ENCODE measurements at regions not wholly inside any gene's neighbourhood (a gene's known extent, or its start where the extent isn't known, plus 50 kb on each side); places are given as distances from the start of the nearest gene placed in this dataset.

DNA sequence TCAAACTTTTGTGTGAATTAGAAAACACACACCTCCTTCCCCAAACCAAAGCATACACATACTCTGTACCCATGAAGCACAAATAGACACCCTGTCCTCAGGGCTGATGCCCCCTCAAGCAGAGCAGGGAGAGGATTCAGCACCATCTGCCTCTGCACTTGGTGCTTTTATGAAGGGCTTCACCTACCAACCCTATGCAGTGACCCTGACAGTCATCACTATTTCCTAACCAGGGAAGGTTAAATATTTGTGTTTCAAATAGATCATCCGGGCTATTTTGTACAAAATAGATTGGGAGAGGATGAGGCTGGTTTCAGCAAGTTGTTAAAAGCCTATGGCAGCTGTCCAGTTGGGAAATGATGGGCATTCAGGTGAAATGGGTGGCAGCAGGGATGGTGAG lies 396.2 kb downstream of the ZSWIM6 start:
- no peak overlapping the region for H3K4me3 ChIP-seq (ENCODE audit: low read depth in 1 of 3, low read length in 3 of 3)
- no peaks in the 10 kb centered on the region for H3K36me3 ChIP-seq (ENCODE audit: control insufficient read depth in 3 of 3, insufficient read depth in 2 of 3, low read depth in 1 of 3, low read length in 3 of 3)
- FAIRE-seq = no peak
- H3K27me3 ChIP-seq (ENCODE audit: control insufficient read depth in 3 of 3, insufficient read depth in 3 of 3, low read length in 3 of 3) = peaks cover 0 to 7% (median 0%) of the 10 kb centered on the region in 3 donors
- no peak overlapping the region for H3K27ac ChIP-seq (ENCODE audit: low read depth in 1 of 3, low read length in 2 of 3)
- no peak for DNase-seq
- H3K9me3 ChIP-seq (ENCODE audit: control insufficient read depth in 2 of 2, insufficient read depth in 1 of 2, low read depth in 1 of 2, low read length in 1 of 2) = no peaks in the 10 kb centered on the region
- 73 to 74% (median 74%) methylated on average over 1 of the region's 1 CpG for WGBS, 3 donors
- H3K4me1 ChIP-seq (ENCODE audit: control insufficient read depth in 3 of 3, insufficient read depth in 2 of 3, low read depth in 1 of 3, low read length in 2 of 3) = no peaks in the 10 kb centered on the region

DNA sequence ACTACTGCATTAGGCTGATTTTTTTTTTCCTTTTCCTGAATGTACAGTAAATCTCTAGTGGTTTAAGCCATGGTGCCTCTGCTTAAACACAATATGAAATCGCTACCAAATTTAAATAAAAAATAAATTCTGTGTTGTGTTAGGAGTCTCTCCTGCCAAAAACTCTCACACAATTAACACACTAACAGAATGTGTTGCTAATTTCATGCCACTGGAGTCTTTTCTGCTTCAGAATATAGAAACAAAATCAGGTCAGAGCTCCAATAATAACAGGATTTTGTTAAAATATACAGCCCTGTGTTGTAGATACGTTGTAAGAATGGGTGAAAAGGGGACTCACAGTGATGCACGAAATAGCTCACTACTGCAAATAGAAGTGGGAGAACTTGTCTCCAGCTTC lies 398.8 kb downstream of the ZSWIM6 start:
- Histone ChIP-seq H3K27me3 (ENCODE audit: control insufficient read depth in 3 of 3, insufficient read depth in 3 of 3, low read length in 3 of 3) (peaks cover 0 to 7% (median 0%) of the 10 kb centered on the region in 3 donors), H3K27ac (ENCODE audit: low read depth in 1 of 3, low read length in 2 of 3) (no peak overlapping the region), H3K4me3 (ENCODE audit: low read depth in 1 of 3, low read length in 3 of 3) (no peak overlapping the region), H3K4me1 (ENCODE audit: control insufficient read depth in 3 of 3, insufficient read depth in 2 of 3, low read depth in 1 of 3, low read length in 2 of 3) (no peaks in the 10 kb centered on the region), H3K9me3 (ENCODE audit: control insufficient read depth in 2 of 2, insufficient read depth in 1 of 2, low read depth in 1 of 2, low read length in 1 of 2) (no peaks in the 10 kb centered on the region), H3K36me3 (ENCODE audit: control insufficient read depth in 3 of 3, insufficient read depth in 2 of 3, low read depth in 1 of 3, low read length in 3 of 3) (no peaks in the 10 kb centered on the region)
- no peak for FAIRE-seq
- no peak for DNase-seq
- 50 to 57% (median 55%) methylated on average over 3 of the region's 3 CpGs for WGBS, 3 donors

DNA sequence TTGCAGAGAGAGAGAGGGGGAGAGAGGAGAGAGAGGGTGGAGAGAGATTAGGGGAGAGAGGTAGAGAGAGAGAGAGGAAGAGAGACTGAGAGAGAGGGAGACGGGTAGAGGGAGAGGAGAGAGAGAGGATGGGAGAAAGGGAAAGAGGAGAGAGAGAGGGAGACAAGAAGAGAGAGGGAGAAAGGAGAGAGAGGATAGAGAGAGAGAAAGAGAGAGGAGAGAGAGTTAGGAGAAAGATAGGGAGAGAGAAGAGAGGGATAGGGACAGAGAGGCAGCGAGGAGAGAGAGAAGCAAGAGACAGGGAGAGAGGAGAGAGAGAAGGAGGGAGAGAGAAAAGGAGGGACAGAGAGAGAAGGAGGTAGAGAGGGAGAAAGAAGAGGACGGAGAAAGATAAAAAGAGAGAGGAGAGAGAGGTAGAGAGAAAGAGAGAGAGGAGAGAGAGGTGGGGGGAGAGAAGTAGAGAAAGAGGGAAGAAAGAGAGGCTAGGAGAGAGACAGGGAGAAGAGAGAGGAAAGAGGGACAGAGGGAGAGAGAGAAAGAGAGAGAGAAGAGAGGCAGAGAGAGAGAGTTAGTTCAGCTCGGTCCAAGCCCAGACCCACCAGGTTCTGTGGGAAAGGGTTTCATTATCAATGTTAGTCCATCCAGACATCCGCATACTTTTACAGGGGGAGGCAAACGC lies 399.3 kb downstream of the ZSWIM6 start:
- H3K27me3 ChIP-seq (ENCODE audit: control insufficient read depth in 3 of 3, insufficient read depth in 3 of 3, low read length in 3 of 3) = peaks cover 0 to 7% (median 0%) of the 10 kb centered on the region in 3 donors
- H3K9me3 ChIP-seq (ENCODE audit: control insufficient read depth in 2 of 2, insufficient read depth in 1 of 2, low read depth in 1 of 2, low read length in 1 of 2) = no peaks in the 10 kb centered on the region
- no peak overlapping the region for H3K4me3 ChIP-seq (ENCODE audit: low read depth in 1 of 3, low read length in 3 of 3)
- DNase-seq = no peak
- H3K27ac ChIP-seq (ENCODE audit: low read depth in 1 of 3, low read length in 2 of 3) = no peak overlapping the region
- FAIRE-seq = no peak
- no peaks in the 10 kb centered on the region for H3K36me3 ChIP-seq (ENCODE audit: control insufficient read depth in 3 of 3, insufficient read depth in 2 of 3, low read depth in 1 of 3, low read length in 3 of 3)
- H3K4me1 ChIP-seq (ENCODE audit: control insufficient read depth in 3 of 3, insufficient read depth in 2 of 3, low read depth in 1 of 3, low read length in 2 of 3) = peaks cover 0 to 4% (median 0%) of the 10 kb centered on the region in 3 donors
- 72 to 78% (median 72%) methylated on average over 6 of the region's 6 CpGs for WGBS, 3 donors

DNA sequence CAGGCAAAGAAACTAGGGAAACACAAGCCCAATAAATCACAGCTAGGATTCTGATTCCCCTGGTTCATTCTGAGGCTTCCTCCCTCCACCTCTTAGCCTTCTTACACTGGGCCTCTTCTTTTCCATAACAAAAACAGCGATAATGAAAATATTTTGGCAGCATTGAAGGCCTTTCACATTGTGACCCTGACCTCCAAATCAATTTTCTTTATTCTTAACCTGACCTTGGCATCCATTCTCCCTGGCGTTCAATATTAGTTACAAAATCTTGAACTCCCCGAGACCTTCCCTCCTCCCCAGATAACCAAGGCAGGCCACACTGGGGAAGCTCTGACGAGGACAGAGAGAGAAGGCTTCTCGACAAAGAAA lies 399.9 kb downstream of the ZSWIM6 start:
- Histone ChIP-seq H3K27ac (ENCODE audit: low read depth in 1 of 3, low read length in 2 of 3) (no peak overlapping the region), H3K27me3 (ENCODE audit: control insufficient read depth in 3 of 3, insufficient read depth in 3 of 3, low read length in 3 of 3) (peaks cover 0 to 7% (median 0%) of the 10 kb centered on the region in 3 donors), H3K9me3 (ENCODE audit: control insufficient read depth in 2 of 2, insufficient read depth in 1 of 2, low read depth in 1 of 2, low read length in 1 of 2) (no peaks in the 10 kb centered on the region), H3K36me3 (ENCODE audit: control insufficient read depth in 3 of 3, insufficient read depth in 2 of 3, low read depth in 1 of 3, low read length in 3 of 3) (no peaks in the 10 kb centered on the region), H3K4me1 (ENCODE audit: control insufficient read depth in 3 of 3, insufficient read depth in 2 of 3, low read depth in 1 of 3, low read length in 2 of 3) (peaks cover 0 to 9% (median 0%) of the 10 kb centered on the region in 3 donors), H3K4me3 (ENCODE audit: low read depth in 1 of 3, low read length in 3 of 3) (no peak overlapping the region)
- FAIRE-seq (no peak), DNase-seq (no peak)
- WGBS, 3 donors = 46 to 62% (median 47%) methylated on average over 5 of the region's 5 CpGs

DNA sequence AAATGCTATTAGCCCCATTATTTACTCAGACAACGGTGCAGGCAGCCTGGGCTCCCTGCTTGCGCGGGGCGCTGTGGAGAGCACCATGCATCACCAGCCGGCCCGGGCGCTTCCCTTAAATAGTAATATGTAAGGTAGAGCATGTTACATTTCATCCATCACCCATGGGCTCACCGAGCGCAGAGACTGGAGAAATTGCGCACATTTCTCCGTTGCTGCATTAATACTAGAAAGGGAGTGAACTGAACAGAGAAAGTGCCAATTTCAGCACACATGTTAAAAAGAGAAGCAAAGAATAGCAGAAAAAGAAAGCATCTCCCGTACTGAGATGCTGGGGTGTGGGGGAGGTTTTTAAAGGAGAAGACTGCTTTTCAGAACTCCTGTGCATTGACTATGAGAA lies 400.3 kb downstream of the ZSWIM6 start:
- 53 to 68% (median 64%) methylated on average over 12 of the region's 12 CpGs for WGBS, 3 donors
- Histone ChIP-seq H3K27me3 (ENCODE audit: control insufficient read depth in 3 of 3, insufficient read depth in 3 of 3, low read length in 3 of 3) (peaks cover 0 to 7% (median 0%) of the 10 kb centered on the region in 3 donors), H3K4me1 (ENCODE audit: control insufficient read depth in 3 of 3, insufficient read depth in 2 of 3, low read depth in 1 of 3, low read length in 2 of 3) (peaks cover 0 to 9% (median 0%) of the 10 kb centered on the region in 3 donors), H3K4me3 (ENCODE audit: low read depth in 1 of 3, low read length in 3 of 3) (no peak overlapping the region), H3K27ac (ENCODE audit: low read depth in 1 of 3, low read length in 2 of 3) (no peak overlapping the region), H3K36me3 (ENCODE audit: control insufficient read depth in 3 of 3, insufficient read depth in 2 of 3, low read depth in 1 of 3, low read length in 3 of 3) (no peaks in the 10 kb centered on the region), H3K9me3 (ENCODE audit: control insufficient read depth in 2 of 2, insufficient read depth in 1 of 2, low read depth in 1 of 2, low read length in 1 of 2) (no peaks in the 10 kb centered on the region)
- FAIRE-seq (no peak), DNase-seq (no peak)

DNA sequence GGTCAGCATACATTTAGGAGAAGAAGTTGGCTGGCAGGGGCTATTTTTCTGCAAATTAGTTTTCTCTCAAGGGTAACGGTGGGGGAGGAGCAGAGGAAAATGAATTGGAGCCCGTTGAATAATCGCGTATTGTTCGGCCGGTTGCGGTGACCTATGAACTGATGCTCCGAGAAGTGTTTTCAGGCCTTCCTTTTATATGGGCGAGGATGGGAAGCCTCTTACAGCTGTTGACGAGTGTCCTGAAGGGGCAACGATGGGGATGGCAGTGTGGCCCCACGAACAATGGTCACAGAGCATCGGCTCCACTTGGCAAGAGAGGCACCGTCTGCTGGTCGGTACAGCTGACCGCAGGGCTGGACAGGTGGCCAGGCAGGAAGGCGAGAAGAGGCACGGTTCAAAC lies 400.7 kb downstream of the ZSWIM6 start:
- Histone ChIP-seq H3K4me3 (ENCODE audit: low read depth in 1 of 3, low read length in 3 of 3) (no peak overlapping the region), H3K9me3 (ENCODE audit: control insufficient read depth in 2 of 2, insufficient read depth in 1 of 2, low read depth in 1 of 2, low read length in 1 of 2) (no peaks in the 10 kb centered on the region), H3K4me1 (ENCODE audit: control insufficient read depth in 3 of 3, insufficient read depth in 2 of 3, low read depth in 1 of 3, low read length in 2 of 3) (peaks cover 0 to 9% (median 0%) of the 10 kb centered on the region in 3 donors), H3K27me3 (ENCODE audit: control insufficient read depth in 3 of 3, insufficient read depth in 3 of 3, low read length in 3 of 3) (peaks cover 0 to 7% (median 0%) of the 10 kb centered on the region in 3 donors), H3K27ac (ENCODE audit: low read depth in 1 of 3, low read length in 2 of 3) (no peak overlapping the region), H3K36me3 (ENCODE audit: control insufficient read depth in 3 of 3, insufficient read depth in 2 of 3, low read depth in 1 of 3, low read length in 3 of 3) (no peaks in the 10 kb centered on the region)
- DNase-seq (no peak), FAIRE-seq (no peak)
- 76 to 85% (median 80%) methylated on average over 18 of the region's 18 CpGs for WGBS, 3 donors

GRCh38 chr5:61734001-61734400 lies 401.9 kb downstream of the ZSWIM6 start:
- Histone ChIP-seq H3K36me3 (ENCODE audit: control insufficient read depth in 3 of 3, insufficient read depth in 2 of 3, low read depth in 1 of 3, low read length in 3 of 3) (no peaks in the 10 kb centered on the region), H3K4me3 (ENCODE audit: low read depth in 1 of 3, low read length in 3 of 3) (no peak overlapping the region), H3K4me1 (ENCODE audit: control insufficient read depth in 3 of 3, insufficient read depth in 2 of 3, low read depth in 1 of 3, low read length in 2 of 3) (peaks cover 0 to 9% (median 0%) of the 10 kb centered on the region in 3 donors), H3K27me3 (ENCODE audit: control insufficient read depth in 3 of 3, insufficient read depth in 3 of 3, low read length in 3 of 3) (peaks cover 0 to 7% (median 0%) of the 10 kb centered on the region in 3 donors), H3K9me3 (ENCODE audit: control insufficient read depth in 2 of 2, insufficient read depth in 1 of 2, low read depth in 1 of 2, low read length in 1 of 2) (no peaks in the 10 kb centered on the region), H3K27ac (ENCODE audit: low read depth in 1 of 3, low read length in 2 of 3) (no peak overlapping the region)
- FAIRE-seq (no peak), DNase-seq (no peak)
- 90 to 96% (median 92%) methylated on average over 4 of the region's 4 CpGs for WGBS, 3 donors

DNA sequence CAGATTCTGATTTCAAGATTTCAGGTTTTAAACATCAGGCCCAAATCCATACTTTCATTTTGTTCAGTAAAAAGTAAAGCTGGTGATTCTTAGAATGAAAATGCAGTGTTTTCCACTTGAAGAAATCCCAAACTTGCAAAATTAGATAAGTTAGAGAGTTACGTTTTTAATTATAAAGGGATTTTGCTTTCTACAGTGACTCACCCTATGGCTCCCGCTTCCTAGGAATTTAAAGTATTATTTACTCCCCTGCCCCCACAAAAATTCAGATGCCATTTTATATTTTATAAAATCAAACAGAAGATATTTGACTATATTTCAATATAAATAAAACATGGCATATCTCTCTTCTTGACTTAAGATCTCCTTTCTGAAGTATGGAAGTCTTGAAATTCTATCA lies 402.9 kb downstream of the ZSWIM6 start:
- FAIRE-seq = no peak
- no peaks in the 10 kb centered on the region for H3K36me3 ChIP-seq (ENCODE audit: control insufficient read depth in 3 of 3, insufficient read depth in 2 of 3, low read depth in 1 of 3, low read length in 3 of 3)
- 48 to 62% (median 48%) methylated on average over 2 of the region's 2 CpGs for WGBS, 3 donors
- H3K4me1 ChIP-seq (ENCODE audit: control insufficient read depth in 3 of 3, insufficient read depth in 2 of 3, low read depth in 1 of 3, low read length in 2 of 3) = peaks cover 0 to 9% (median 0%) of the 10 kb centered on the region in 3 donors
- H3K9me3 ChIP-seq (ENCODE audit: control insufficient read depth in 2 of 2, insufficient read depth in 1 of 2, low read depth in 1 of 2, low read length in 1 of 2) = no peaks in the 10 kb centered on the region
- H3K27ac ChIP-seq (ENCODE audit: low read depth in 1 of 3, low read length in 2 of 3) = no peak overlapping the region
- peaks cover 0 to 7% (median 0%) of the 10 kb centered on the region in 3 donors for H3K27me3 ChIP-seq (ENCODE audit: control insufficient read depth in 3 of 3, insufficient read depth in 3 of 3, low read length in 3 of 3)
- H3K4me3 ChIP-seq (ENCODE audit: low read depth in 1 of 3, low read length in 3 of 3) = no peak overlapping the region
- DNase-seq = no peak

- Histone ChIP-seq H3K27ac (ENCODE audit: low read depth in 1 of 3, low read length in 2 of 3) (no peak overlapping the region), H3K9me3 (ENCODE audit: control insufficient read depth in 2 of 2, insufficient read depth in 1 of 2, low read depth in 1 of 2, low read length in 1 of 2) (no peaks in the 10 kb centered on the region), H3K27me3 (ENCODE audit: control insufficient read depth in 3 of 3, insufficient read depth in 3 of 3, low read length in 3 of 3) (peaks cover 0 to 7% (median 0%) of the 10 kb centered on the region in 3 donors), H3K36me3 (ENCODE audit: control insufficient read depth in 3 of 3, insufficient read depth in 2 of 3, low read depth in 1 of 3, low read length in 3 of 3) (no peaks in the 10 kb centered on the region), H3K4me1 (ENCODE audit: control insufficient read depth in 3 of 3, insufficient read depth in 2 of 3, low read depth in 1 of 3, low read length in 2 of 3) (peaks cover 0 to 9% (median 0%) of the 10 kb centered on the region in 3 donors), H3K4me3 (ENCODE audit: low read depth in 1 of 3, low read length in 3 of 3) (no peak overlapping the region)
- 87 to 92% (median 89%) methylated on average over 2 of the region's 2 CpGs for whole genome bisulfite sequencing, 3 donors
- FAIRE-seq (no peak), DNase-seq (no peak)
Measured at GRCh38 chr5:61735531-61735930, 403.5 kb downstream of the ZSWIM6 start.

All from small intestine (tissue), 7 donors.